Muscle layer of colon (tissue), 2 donors: ENCODE measurements at regions not wholly inside any gene's neighbourhood (a gene's known extent, or its start where the extent isn't known, plus 50 kb on each side); places are given as distances from the start of the nearest gene placed in this dataset.

ENCODE experiments used
- H3K27ac ChIP-seq: one replicate; pipeline ENCODE4 v1.7.0; 2013; ENCODE audit warnings: low read depth, mild to moderate bottlenecking, low read length, moderate library complexity
- H3K27me3 ChIP-seq, 2 donors: one replicate each; pipeline ENCODE4 v1.7.0; 2013; ENCODE audit warnings: low read length in 2 of 2, mild to moderate bottlenecking in 2 of 2; ENCODE audit not compliant: insufficient read depth in 2 of 2, control insufficient read depth in 1 of 2
- H3K36me3 ChIP-seq: one replicate; pipeline ENCODE4 v1.7.0; 2013; ENCODE audit warnings: mild to moderate bottlenecking, low read length; ENCODE audit not compliant: insufficient read depth
- H3K4me1 ChIP-seq: one replicate; pipeline ENCODE4 v1.7.0; 2013; ENCODE audit warnings: mild to moderate bottlenecking, low read length; ENCODE audit not compliant: insufficient read depth
- H3K4me3 ChIP-seq, 2 donors: one replicate each; pipeline ENCODE4 v1.7.0; 2013; ENCODE audit warnings: low read length in 2 of 2, low read depth in 1 of 2, mild to moderate bottlenecking in 1 of 2, moderate library complexity in 1 of 2
- H3K9ac ChIP-seq: one replicate; pipeline ENCODE4 v1.7.0; 2013; ENCODE audit warnings: low read length
- H3K9me3 ChIP-seq: one replicate; pipeline ENCODE4 v1.7.0; 2013; ENCODE audit warnings: mild to moderate bottlenecking, low read length
- donor health status: abdominal sarcoma.
- donor health status: Adenocarcinoma of cecum.

DNA sequence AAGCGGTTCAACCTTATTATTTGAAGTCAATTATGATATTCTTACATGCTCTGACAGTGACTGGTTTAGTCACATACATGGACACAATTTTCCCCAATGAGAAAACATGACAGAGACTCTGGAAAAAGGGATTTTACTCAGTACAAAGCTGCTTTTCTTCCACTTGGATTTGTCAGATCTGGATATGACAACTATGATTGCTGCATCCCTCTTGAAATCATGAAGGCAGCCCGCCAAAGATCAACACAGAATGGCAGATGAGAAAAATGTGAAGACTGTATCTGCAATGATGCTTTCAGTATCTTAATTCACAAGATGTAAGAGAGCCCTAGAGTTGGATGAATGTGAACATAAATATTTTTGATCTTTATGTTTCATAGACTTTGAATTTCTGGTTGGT, 439.6 kb downstream of the CDH8 start:
- H3K36me3 ChIP-seq: no peaks in the 10 kb centered on the region
- no peak overlapping the region for H3K9ac ChIP-seq
- H3K27me3 ChIP-seq: no peaks in the 10 kb centered on the region
- H3K4me1 ChIP-seq: no peaks in the 10 kb centered on the region
- no peak overlapping the region for H3K4me3 ChIP-seq
- no peaks in the 10 kb centered on the region for H3K9me3 ChIP-seq
- no peak overlapping the region for H3K27ac ChIP-seq

DNA sequence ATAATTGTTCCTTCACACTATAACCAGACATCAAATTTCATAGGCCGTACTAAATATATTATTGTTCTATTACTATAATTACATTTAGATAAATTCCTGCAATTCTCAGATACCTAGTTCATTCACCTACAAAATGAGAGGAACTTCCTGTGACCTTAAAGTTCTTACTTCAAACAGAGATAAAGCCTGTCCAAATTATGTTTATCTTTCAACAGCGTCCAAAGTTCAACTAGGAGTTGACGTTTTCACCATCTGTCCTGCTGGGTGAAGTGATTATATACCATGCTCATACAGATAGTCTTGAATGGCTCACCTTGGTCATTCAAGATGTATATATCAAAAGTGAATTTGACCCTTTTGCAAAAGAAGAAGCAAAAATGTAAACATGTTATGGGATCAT, 440.6 kb downstream of the CDH8 start:
- Histone ChIP-seq H3K4me1 (no peaks in the 10 kb centered on the region), H3K27me3 (no peaks in the 10 kb centered on the region), H3K36me3 (no peaks in the 10 kb centered on the region), H3K4me3 (no peak overlapping the region), H3K27ac (no peak overlapping the region), H3K9ac (no peak overlapping the region), H3K9me3 (no peaks in the 10 kb centered on the region)

DNA sequence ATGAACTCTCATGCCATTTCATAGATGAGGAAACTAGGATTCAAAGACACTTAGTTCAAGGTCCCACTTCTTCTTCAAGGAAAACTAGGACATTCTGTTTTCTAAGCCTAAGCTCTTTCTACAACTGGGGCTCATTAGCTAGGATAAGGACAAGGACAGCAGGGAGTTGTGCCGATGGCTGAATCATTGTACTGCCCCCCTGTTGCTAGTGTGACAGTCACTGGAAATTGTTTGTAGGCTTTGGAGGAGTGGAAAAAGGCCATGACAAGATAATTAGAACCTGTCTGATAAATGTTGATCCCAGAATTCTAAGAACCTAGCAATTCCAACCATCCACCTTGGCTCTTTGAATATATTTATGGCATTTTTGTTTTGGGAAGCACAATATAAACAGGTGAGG, 445.7 kb downstream of the CDH8 start:
- H3K9ac ChIP-seq: no peak overlapping the region
- no peak overlapping the region for H3K27ac ChIP-seq
- no peaks in the 10 kb centered on the region for H3K4me1 ChIP-seq
- no peaks in the 10 kb centered on the region for H3K27me3 ChIP-seq
- H3K36me3 ChIP-seq: no peaks in the 10 kb centered on the region
- H3K9me3 ChIP-seq: no peaks in the 10 kb centered on the region
- no peak overlapping the region for H3K4me3 ChIP-seq

DNA sequence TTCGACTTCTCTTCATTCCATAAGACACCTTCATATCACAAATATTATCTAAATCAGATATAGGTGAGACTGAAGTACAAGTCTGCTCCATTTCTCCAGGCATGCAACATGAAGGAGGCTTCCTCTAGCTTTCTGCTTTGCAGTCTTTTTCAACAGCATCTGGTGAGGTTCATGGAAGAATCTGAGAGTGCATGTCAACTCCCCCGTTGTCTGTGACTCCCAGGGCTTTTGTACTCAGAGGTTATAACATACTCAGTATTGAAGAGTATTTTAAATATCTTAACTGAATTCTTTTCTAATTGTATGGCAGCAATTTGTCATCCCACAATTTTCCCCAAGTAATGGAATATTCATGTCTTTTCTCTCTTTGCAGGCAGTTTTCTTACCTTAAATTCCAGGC, 448.7 kb downstream of the CDH8 start:
- H3K4me1 ChIP-seq: no peaks in the 10 kb centered on the region
- H3K27ac ChIP-seq: no peak overlapping the region
- no peaks in the 10 kb centered on the region for H3K9me3 ChIP-seq
- no peak overlapping the region for H3K4me3 ChIP-seq
- H3K27me3 ChIP-seq: no peaks in the 10 kb centered on the region
- no peak overlapping the region for H3K9ac ChIP-seq
- no peaks in the 10 kb centered on the region for H3K36me3 ChIP-seq

DNA sequence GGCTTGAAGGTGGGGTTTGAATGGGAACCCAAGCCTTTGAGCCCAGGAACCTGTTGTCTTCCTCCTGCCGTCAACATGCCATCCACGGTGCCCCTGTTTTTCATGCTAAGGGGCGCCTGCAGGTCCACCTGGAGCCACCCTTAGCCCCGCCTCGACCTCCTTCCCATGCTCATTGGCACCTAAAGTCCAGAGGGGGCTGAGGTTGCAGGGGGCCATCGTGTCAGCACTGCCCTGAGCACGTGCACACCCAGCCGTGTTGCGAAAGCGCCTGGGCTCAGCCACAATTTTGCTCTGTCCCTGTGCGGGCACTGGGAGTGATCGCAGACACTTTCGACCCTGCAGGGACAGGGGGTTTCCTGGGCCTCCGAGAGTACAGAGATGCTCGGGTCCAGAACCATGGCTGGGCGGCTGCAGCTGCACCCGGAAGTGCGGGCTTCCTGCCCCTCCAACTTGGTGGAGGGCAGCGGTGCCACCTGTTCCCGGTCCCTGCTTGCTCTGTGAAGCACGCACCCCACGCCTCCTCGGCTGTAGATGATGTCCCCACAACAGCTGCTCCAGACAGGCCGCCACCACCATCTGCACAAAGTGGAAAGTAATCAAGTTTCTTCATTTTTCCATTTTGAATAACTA, 454.7 kb downstream of the CDH8 start:
- H3K9me3 ChIP-seq: no peaks in the 10 kb centered on the region
- no peak overlapping the region for H3K27ac ChIP-seq
- no peaks in the 10 kb centered on the region for H3K4me1 ChIP-seq
- H3K9ac ChIP-seq: no peak overlapping the region
- no peak overlapping the region for H3K4me3 ChIP-seq
- H3K27me3 ChIP-seq: no peaks in the 10 kb centered on the region
- H3K36me3 ChIP-seq: no peaks in the 10 kb centered on the region

DNA sequence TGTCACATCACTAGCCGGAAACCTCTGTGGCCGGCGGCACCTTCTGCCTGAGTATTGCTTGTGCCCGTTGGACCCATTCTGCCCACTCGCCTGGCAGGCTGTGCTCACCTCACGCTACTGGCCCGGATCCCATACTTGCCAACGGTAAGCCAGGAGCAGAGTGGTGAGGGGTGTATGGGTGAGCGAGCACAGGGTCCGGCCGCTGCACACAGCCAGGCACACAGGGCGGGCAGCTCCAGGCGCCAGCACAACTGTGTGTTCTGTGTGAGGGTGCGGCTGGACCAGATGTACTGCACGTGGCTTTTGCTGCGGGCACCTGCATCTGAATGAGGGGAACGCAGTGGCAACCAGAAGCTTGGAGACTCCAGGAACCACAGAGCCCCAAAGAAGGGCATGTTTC, 455.7 kb downstream of the CDH8 start:
- no peak overlapping the region for H3K27ac ChIP-seq
- no peaks in the 10 kb centered on the region for H3K4me1 ChIP-seq
- H3K27me3 ChIP-seq: no peaks in the 10 kb centered on the region
- no peak overlapping the region for H3K9ac ChIP-seq
- no peak overlapping the region for H3K4me3 ChIP-seq
- no peaks in the 10 kb centered on the region for H3K9me3 ChIP-seq
- H3K36me3 ChIP-seq: no peaks in the 10 kb centered on the region

DNA sequence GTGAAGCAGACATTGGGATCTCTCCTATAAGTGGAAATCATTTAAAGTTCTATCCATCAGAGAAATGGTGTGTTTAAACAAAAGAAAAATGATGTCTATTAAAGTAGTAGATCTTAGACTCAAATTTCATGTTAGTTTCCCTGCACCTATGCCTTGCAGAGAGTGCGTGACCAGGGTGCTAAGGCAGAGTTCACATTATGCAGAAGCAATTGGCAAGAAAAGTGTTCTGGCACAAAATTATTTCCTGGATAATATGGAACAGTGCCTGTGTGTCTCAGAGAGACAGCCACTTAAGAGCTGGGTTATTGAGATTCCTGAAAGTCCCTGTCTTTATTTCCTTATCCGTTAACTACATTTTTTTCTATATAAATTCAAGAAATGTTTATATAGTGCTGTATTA, 457.0 kb downstream of the CDH8 start:
- no peaks in the 10 kb centered on the region for H3K36me3 ChIP-seq
- no peak overlapping the region for H3K27ac ChIP-seq
- H3K9ac ChIP-seq: no peak overlapping the region
- H3K4me1 ChIP-seq: no peaks in the 10 kb centered on the region
- no peak overlapping the region for H3K4me3 ChIP-seq
- H3K27me3 ChIP-seq: no peaks in the 10 kb centered on the region
- no peaks in the 10 kb centered on the region for H3K9me3 ChIP-seq

DNA sequence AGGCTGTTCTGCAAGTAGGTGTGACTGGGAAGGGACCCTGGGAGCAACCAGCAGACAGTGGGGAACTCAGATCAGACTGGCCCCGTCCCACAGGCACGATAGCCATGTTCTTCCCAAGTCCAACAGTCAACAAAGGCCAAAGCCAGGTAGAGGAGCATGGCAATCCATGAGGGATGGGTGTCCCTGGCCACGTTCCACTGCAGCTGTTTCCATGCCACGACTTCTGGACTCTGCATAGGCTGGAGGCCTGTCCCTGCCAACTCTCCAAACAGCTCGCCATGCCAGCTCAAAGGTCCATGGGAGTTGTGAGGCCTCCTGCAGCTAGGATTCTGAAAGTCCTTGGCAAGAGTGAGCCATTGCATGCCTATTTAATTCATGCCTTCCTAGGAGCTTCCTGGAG, 459.8 kb downstream of the CDH8 start:
- H3K4me1 ChIP-seq: no peaks in the 10 kb centered on the region
- H3K9ac ChIP-seq: no peak overlapping the region
- H3K9me3 ChIP-seq: no peaks in the 10 kb centered on the region
- no peaks in the 10 kb centered on the region for H3K36me3 ChIP-seq
- H3K27me3 ChIP-seq: no peaks in the 10 kb centered on the region
- no peak overlapping the region for H3K4me3 ChIP-seq
- no peak overlapping the region for H3K27ac ChIP-seq

DNA sequence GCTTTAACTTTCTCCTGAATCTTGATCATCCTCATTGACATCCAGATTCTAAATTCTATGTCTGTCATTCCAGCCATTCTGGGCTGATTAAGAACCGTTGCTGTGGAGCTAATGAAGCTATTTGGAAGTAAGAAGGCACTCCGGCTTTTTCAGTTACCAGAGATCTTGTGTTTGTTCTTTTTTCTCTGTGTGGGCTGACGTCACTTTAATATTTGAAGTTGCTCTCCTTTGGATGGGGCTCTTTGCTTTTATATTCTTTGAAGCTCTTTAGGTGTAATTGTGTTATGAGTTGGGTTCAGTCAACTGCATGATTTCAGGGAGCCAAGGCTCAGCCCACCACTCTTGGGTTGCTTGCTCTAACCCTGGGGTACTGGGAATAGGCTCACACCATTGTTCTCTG, 460.6 kb downstream of the CDH8 start:
- no peak overlapping the region for H3K27ac ChIP-seq
- no peaks in the 10 kb centered on the region for H3K27me3 ChIP-seq
- no peaks in the 10 kb centered on the region for H3K9me3 ChIP-seq
- H3K4me1 ChIP-seq: no peaks in the 10 kb centered on the region
- no peak overlapping the region for H3K4me3 ChIP-seq
- H3K9ac ChIP-seq: no peak overlapping the region
- no peaks in the 10 kb centered on the region for H3K36me3 ChIP-seq

DNA sequence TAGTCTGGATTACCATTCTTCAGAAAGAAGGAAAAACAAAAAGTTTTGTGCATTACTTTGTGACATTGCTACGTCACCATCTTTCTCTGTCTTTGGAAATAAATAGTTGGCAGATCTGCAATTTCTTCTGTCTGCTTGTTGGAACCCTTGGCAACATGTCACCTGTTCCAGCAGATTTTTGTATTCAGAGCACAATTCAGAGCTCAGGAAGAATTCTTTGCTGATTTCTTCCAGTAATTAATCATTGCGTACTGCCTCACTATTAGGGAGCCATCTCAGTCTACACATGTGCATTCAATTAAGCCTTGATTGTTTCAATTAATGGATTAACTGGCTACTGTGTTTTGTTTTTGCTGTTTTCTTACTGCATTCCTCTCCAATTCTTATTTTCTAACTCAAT, 467.2 kb downstream of the CDH8 start:
- H3K4me1 ChIP-seq: no peaks in the 10 kb centered on the region

DNA sequence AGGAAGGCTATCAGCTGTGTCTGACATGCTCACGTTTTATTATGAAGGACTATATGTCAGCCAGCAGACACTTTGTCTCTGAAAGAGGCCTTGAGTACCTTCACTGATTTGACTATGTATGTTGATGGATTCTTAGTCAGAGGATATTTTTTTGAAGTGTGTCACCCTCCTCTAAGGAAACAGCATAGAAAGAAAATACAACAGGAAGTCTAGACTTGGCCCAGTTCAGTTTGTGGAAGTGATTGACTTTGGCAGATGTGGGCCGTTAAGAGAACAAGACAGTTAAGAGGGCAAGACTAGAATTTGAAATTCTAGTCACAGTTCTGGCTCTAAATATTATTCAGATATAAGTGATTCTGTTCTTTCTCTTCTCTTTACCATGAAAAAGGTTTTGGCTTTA, 471.5 kb downstream of the CDH8 start:
- no peaks in the 10 kb centered on the region for H3K27me3 ChIP-seq
- H3K36me3 ChIP-seq: no peaks in the 10 kb centered on the region
- H3K9me3 ChIP-seq: no peaks in the 10 kb centered on the region
- H3K27ac ChIP-seq: no peak overlapping the region
- no peak overlapping the region for H3K4me3 ChIP-seq
- H3K4me1 ChIP-seq: no peaks in the 10 kb centered on the region
- no peak overlapping the region for H3K9ac ChIP-seq

More for the DNA sequence above, 467.2 kb downstream of the CDH8 start:
- H3K27ac ChIP-seq: no peak overlapping the region
- no peaks in the 10 kb centered on the region for H3K36me3 ChIP-seq
- no peaks in the 10 kb centered on the region for H3K27me3 ChIP-seq
- no peaks in the 10 kb centered on the region for H3K9me3 ChIP-seq
- H3K9ac ChIP-seq: no peak overlapping the region
- no peak overlapping the region for H3K4me3 ChIP-seq

DNA sequence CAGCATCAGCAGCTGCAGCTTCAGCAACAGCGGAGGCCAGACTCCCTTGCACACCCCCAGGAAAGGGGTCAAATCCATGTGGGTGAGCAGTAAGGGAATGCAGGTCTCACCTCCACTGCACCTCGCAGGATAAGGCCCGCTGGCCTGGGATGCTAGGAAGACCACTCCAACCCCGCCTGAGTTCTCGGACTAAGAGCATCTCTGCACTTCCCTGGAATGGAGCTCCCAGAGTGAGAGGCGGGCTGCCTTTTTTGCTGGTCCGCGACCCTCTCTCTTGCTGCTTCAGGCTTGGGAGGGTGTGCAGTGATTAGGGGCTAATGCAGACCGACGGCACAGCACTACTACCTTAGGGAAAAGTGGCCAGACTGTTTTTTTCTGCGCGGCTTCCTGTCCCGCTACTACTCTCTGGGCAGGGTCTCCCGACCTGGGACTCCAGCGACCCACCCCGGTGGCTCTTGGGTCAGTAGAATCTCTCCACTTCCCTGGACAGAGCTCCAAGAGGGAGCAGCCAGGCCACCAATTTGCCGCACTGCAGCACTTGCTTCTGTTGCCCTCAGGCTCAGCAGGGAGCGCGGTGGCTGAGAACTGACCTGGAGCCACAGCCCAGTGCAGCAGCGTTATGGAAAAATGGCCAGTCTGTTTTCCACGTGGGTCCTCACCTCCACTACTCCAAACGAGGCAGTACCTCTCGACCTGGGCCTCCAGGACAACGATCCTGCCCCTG, 480.4 kb downstream of the CDH8 start:
- H3K4me3 ChIP-seq: no peak overlapping the region
- H3K27me3 ChIP-seq: no peaks in the 10 kb centered on the region
- H3K27ac ChIP-seq: no peak overlapping the region
- H3K9me3 ChIP-seq: no peaks in the 10 kb centered on the region
- H3K9ac ChIP-seq: no peak overlapping the region
- H3K36me3 ChIP-seq: no peaks in the 10 kb centered on the region
- H3K4me1 ChIP-seq: no peaks in the 10 kb centered on the region
